ENCODE measurements at regions not wholly inside any gene's neighbourhood (a gene's known extent, or its start where the extent isn't known, plus 50 kb on each side); places are given as distances from the start of the nearest gene placed in this dataset.
A peak's percentile ranks its signal among the peaks of the same experiment; 100 is the strongest.

DNA sequence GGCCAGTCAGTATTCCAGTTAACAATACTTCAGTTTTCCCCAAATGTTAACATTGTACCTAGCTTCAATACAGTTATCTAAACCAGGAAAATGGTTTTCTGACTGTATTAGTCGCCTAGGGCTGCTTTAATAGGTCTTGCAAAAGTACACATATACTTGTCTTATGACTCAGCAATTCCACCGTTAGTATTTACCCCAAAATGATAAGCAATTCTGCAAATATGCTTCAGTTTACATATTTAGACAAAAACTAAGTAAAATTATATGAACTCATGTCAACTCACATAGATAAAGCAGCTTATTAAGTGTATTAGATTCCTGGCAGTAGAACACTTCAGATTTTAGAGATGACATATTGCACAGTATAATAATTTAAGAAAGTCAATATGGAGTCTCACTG is 363.3 kb downstream of the ARL4A start:
- Histone ChIP-seq H3K4me1 (ENCODE audit: control insufficient read depth in 2 of 2, insufficient read depth in 1 of 2, low read depth in 1 of 2, low read length in 2 of 2) (peaks cover 2 to 10% of the 10 kb centered on the region in 2 donors), H3K14ac (ENCODE audit: low read length) (no peak overlapping the region), H3K36me3 (replicated peaks in 1 of 2; ENCODE audit: control insufficient read depth in 2 of 2, insufficient read depth in 2 of 2, low read length in 2 of 2) (no peaks in the 10 kb centered on the region), H2AK5ac (ENCODE audit: low read depth, low read length) (no peak overlapping the region), H3K79me1 (ENCODE audit: low read depth, low read length) (no peaks in the 10 kb centered on the region), H3K27ac (replicated peaks; ENCODE audit: low read length) (no peak overlapping the region), H3K4me3 (ENCODE audit: low read length in 2 of 2) (no peak overlapping the region), H3K27me3 (ENCODE audit: control insufficient read depth in 3 of 3, insufficient read depth in 3 of 3, low read depth in 1 of 3, low read length in 3 of 3) (no peaks in the 10 kb centered on the region), H3K4ac (ENCODE audit: low read length) (no peak overlapping the region), H3K23ac (ENCODE audit: low read depth, low read length, poor library complexity) (no peak overlapping the region), H2BK12ac (ENCODE audit: low read length) (no peak overlapping the region), H3K9me3 (replicated peaks in 1 of 2; ENCODE audit: control insufficient read depth in 2 of 2, insufficient read depth in 1 of 2, low read depth in 1 of 2, low read length in 2 of 2) (peaks cover 0 to 3% of the 10 kb centered on the region in 2 donors), H2AFZ (ENCODE audit: low read length) (no peak overlapping the region), H3K9ac (ENCODE audit: low read depth, low read length, poor library complexity) (no peak overlapping the region), H2BK5ac (ENCODE audit: low read length) (no peak overlapping the region), H3K4me2 (ENCODE audit: insufficient read depth, low read length, poor library complexity, severe bottlenecking) (no peak overlapping the region), H2BK15ac (ENCODE audit: low read length) (no peak overlapping the region), H4K8ac (ENCODE audit: low read depth, low read length) (no peak overlapping the region), H4K91ac (ENCODE audit: low read depth, low read length, poor library complexity) (no peak overlapping the region), H3K18ac (ENCODE audit: low read length) (no peak overlapping the region), H2BK120ac (ENCODE audit: low read depth, low read length) (no peak overlapping the region)
- no CpG with 5 or more reads among the region's 2 CpGs for WGBS, 2 donors (ENCODE audit: extremely low coverage in 2 of 2, insufficient read length in 2 of 2, insufficient replicate concordance in 1 of 2)
- no peak for DNase-seq (ENCODE audit: low spot score)

DNA sequence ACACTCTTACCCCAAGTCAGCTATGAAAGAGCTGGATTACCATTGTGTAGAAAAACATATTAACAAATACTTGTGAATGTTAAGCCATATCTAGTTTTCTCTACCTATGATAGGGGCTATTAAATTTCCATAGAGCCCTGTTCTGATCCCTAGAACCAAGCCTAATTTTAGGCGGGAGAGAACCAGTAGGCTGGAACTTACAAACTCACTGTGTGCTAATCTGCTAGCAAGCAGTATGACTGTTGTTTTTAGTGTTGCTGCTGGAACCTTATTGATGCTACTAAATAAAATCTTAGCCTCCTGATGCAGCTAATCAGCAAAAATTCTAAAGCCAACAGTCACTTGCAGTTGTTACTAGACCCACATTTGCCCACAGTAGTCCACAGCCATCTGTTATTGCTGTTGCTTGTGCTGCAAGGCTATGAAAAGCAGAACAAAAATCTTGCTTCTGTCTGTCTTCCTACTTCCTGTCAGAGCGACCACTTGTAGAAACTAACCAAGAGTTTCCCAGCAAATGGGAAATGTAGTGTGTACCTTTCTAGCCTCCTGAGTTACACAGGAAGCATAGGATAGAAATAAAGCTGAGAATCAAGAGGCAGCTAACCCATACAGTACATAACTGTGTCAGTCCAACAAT is 368.4 kb downstream of the ARL4A start:
- H3K23ac ChIP-seq (ENCODE audit: low read depth, low read length, poor library complexity): no peak overlapping the region
- H2AFZ ChIP-seq (ENCODE audit: low read length): peak overlapping the region; percentile 81
- no peak overlapping the region for H4K91ac ChIP-seq (ENCODE audit: low read depth, low read length, poor library complexity)
- H3K18ac ChIP-seq (ENCODE audit: low read length): no peak overlapping the region
- H3K36me3 ChIP-seq (replicated peaks in 1 of 2; ENCODE audit: control insufficient read depth in 2 of 2, insufficient read depth in 2 of 2, low read length in 2 of 2): no peaks in the 10 kb centered on the region
- no peak overlapping the region for H4K8ac ChIP-seq (ENCODE audit: low read depth, low read length)
- no peak overlapping the region for H2BK12ac ChIP-seq (ENCODE audit: low read length)
- no peaks in the 10 kb centered on the region for H3K27me3 ChIP-seq (ENCODE audit: control insufficient read depth in 3 of 3, insufficient read depth in 3 of 3, low read depth in 1 of 3, low read length in 3 of 3)
- no peak overlapping the region for H3K27ac ChIP-seq (replicated peaks; ENCODE audit: low read length)
- H2BK5ac ChIP-seq (ENCODE audit: low read length): no peak overlapping the region
- no peak overlapping the region for H2AK5ac ChIP-seq (ENCODE audit: low read depth, low read length)
- no peak for DNase-seq (ENCODE audit: low spot score)
- no peak overlapping the region for H3K9ac ChIP-seq (ENCODE audit: low read depth, low read length, poor library complexity)
- H3K9me3 ChIP-seq (replicated peaks in 1 of 2; ENCODE audit: control insufficient read depth in 2 of 2, insufficient read depth in 1 of 2, low read depth in 1 of 2, low read length in 2 of 2): peaks cover 0 to 3% of the 10 kb centered on the region in 2 donors
- no peak overlapping the region for H3K14ac ChIP-seq (ENCODE audit: low read length)
- H2BK120ac ChIP-seq (ENCODE audit: low read depth, low read length): no peak overlapping the region
- no CpG with 5 or more reads among the region's 2 CpGs for WGBS, 2 donors (ENCODE audit: extremely low coverage in 2 of 2, insufficient read length in 2 of 2, insufficient replicate concordance in 1 of 2)
- H3K79me1 ChIP-seq (ENCODE audit: low read depth, low read length): no peaks in the 10 kb centered on the region
- no peaks in the 10 kb centered on the region for H3K4me1 ChIP-seq (ENCODE audit: control insufficient read depth in 2 of 2, insufficient read depth in 1 of 2, low read depth in 1 of 2, low read length in 2 of 2)
- H3K4me3 ChIP-seq (ENCODE audit: low read length in 2 of 2): no peak overlapping the region
- H3K4ac ChIP-seq (ENCODE audit: low read length): no peak overlapping the region
- H3K4me2 ChIP-seq (ENCODE audit: insufficient read depth, low read length, poor library complexity, severe bottlenecking): no peak overlapping the region
- H2BK15ac ChIP-seq (ENCODE audit: low read length): no peak overlapping the region

- Histone ChIP-seq H3K27me3 (ENCODE audit: control insufficient read depth in 3 of 3, insufficient read depth in 3 of 3, low read depth in 1 of 3, low read length in 3 of 3) (no peaks in the 10 kb centered on the region), H2AFZ (ENCODE audit: low read length) (peak overlapping the region; percentile 56), H3K4ac (ENCODE audit: low read length) (no peak overlapping the region), H3K18ac (ENCODE audit: low read length) (no peak overlapping the region), H3K9ac (ENCODE audit: low read depth, low read length, poor library complexity) (no peak overlapping the region), H2BK120ac (ENCODE audit: low read depth, low read length) (no peak overlapping the region), H3K27ac (replicated peaks; ENCODE audit: low read length) (no peak overlapping the region), H4K8ac (ENCODE audit: low read depth, low read length) (no peak overlapping the region), H4K91ac (ENCODE audit: low read depth, low read length, poor library complexity) (no peak overlapping the region), H2BK5ac (ENCODE audit: low read length) (no peak overlapping the region), H2BK12ac (ENCODE audit: low read length) (no peak overlapping the region), H2BK15ac (ENCODE audit: low read length) (no peak overlapping the region), H3K4me1 (ENCODE audit: control insufficient read depth in 2 of 2, insufficient read depth in 1 of 2, low read depth in 1 of 2, low read length in 2 of 2) (peaks cover 0 to 2% of the 10 kb centered on the region in 2 donors), H3K9me3 (replicated peaks in 1 of 2; ENCODE audit: control insufficient read depth in 2 of 2, insufficient read depth in 1 of 2, low read depth in 1 of 2, low read length in 2 of 2) (peaks cover 0 to 3% of the 10 kb centered on the region in 2 donors), H3K79me1 (ENCODE audit: low read depth, low read length) (no peaks in the 10 kb centered on the region), H3K4me2 (ENCODE audit: insufficient read depth, low read length, poor library complexity, severe bottlenecking) (no peak overlapping the region), H3K36me3 (replicated peaks in 1 of 2; ENCODE audit: control insufficient read depth in 2 of 2, insufficient read depth in 2 of 2, low read length in 2 of 2) (no peaks in the 10 kb centered on the region), H3K4me3 (ENCODE audit: low read length in 2 of 2) (no peak overlapping the region), H3K23ac (ENCODE audit: low read depth, low read length, poor library complexity) (no peak overlapping the region), H3K14ac (ENCODE audit: low read length) (no peak overlapping the region), H2AK5ac (ENCODE audit: low read depth, low read length) (no peak overlapping the region)
- no CpG with 5 or more reads among the region's 6 CpGs for WGBS, 2 donors (ENCODE audit: extremely low coverage in 2 of 2, insufficient read length in 2 of 2, insufficient replicate concordance in 1 of 2)
- DNase-seq (ENCODE audit: low spot score): no peak
Observed at GRCh38 chr7:13057462-13058200, 370.2 kb downstream of the ARL4A start.

- Histone ChIP-seq H2BK120ac (ENCODE audit: low read depth, low read length) (no peak overlapping the region), H3K79me1 (ENCODE audit: low read depth, low read length) (no peaks in the 10 kb centered on the region), H2AFZ (ENCODE audit: low read length) (no peak overlapping the region), H4K8ac (ENCODE audit: low read depth, low read length) (no peak overlapping the region), H3K4me3 (ENCODE audit: low read length in 2 of 2) (no peak overlapping the region), H3K36me3 (replicated peaks in 1 of 2; ENCODE audit: control insufficient read depth in 2 of 2, insufficient read depth in 2 of 2, low read length in 2 of 2) (no peaks in the 10 kb centered on the region), H3K23ac (ENCODE audit: low read depth, low read length, poor library complexity) (no peak overlapping the region), H2AK5ac (ENCODE audit: low read depth, low read length) (no peak overlapping the region), H2BK12ac (ENCODE audit: low read length) (no peak overlapping the region), H3K4me1 (ENCODE audit: control insufficient read depth in 2 of 2, insufficient read depth in 1 of 2, low read depth in 1 of 2, low read length in 2 of 2) (peaks cover 0 to 2% of the 10 kb centered on the region in 2 donors), H3K18ac (ENCODE audit: low read length) (no peak overlapping the region), H2BK15ac (ENCODE audit: low read length) (no peak overlapping the region), H3K9me3 (replicated peaks in 1 of 2; ENCODE audit: control insufficient read depth in 2 of 2, insufficient read depth in 1 of 2, low read depth in 1 of 2, low read length in 2 of 2) (peaks cover 0 to 3% of the 10 kb centered on the region in 2 donors), H3K4me2 (ENCODE audit: insufficient read depth, low read length, poor library complexity, severe bottlenecking) (no peak overlapping the region), H2BK5ac (ENCODE audit: low read length) (no peak overlapping the region), H3K27me3 (ENCODE audit: control insufficient read depth in 3 of 3, insufficient read depth in 3 of 3, low read depth in 1 of 3, low read length in 3 of 3) (no peaks in the 10 kb centered on the region), H4K91ac (ENCODE audit: low read depth, low read length, poor library complexity) (no peak overlapping the region), H3K14ac (ENCODE audit: low read length) (no peak overlapping the region), H3K4ac (ENCODE audit: low read length) (no peak overlapping the region), H3K9ac (ENCODE audit: low read depth, low read length, poor library complexity) (no peak overlapping the region), H3K27ac (replicated peaks; ENCODE audit: low read length) (no peak overlapping the region)
- DNase-seq (ENCODE audit: low spot score): no peak
- WGBS, 2 donors (ENCODE audit: extremely low coverage in 2 of 2, insufficient read length in 2 of 2, insufficient replicate concordance in 1 of 2): no CpG with 5 or more reads among the region's 2 CpGs
Observed at GRCh38 chr7:13060173-13060572, 372.7 kb downstream of the ARL4A start.

All from neuronal stem cell (in vitro differentiated cells).